ENCODE measurements at regions not wholly inside any gene's neighbourhood (a gene's known extent, or its start where the extent isn't known, plus 50 kb on each side); places are given as distances from the start of the nearest gene placed in this dataset.

DNA sequence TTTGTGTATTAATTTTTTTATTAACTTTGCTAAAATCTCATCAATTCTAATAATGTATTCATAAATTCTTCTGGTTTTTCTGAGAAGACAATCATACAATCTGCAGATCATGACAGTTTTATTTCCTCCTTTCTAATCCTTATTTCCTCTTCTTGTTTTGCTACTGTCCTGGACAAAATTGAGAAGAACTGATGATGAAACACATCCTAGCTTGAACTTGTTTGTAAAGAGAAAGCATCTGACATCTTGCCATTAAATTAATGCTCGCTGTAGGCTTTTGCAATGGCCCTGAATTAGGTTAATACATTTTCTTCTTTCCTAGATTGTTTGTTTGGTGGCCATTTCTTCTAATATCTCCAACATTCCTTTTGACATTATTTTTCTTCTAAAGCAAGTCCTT is 110.9 kb upstream of the TPM1 start:
- H3K4me2 ChIP-seq (ENCODE audit: low read length), result no peak overlapping the region
- H3K9me3 Mint-ChIP-seq (ENCODE audit: unreplicated experiment), result no peaks in the 10 kb centered on the region
- peak overlapping the region; percentile 65 for H3K27ac ChIP-seq (ENCODE audit: low read depth, low read length)
- peaks cover 64% of the 10 kb centered on the region for H3K4me1 Mint-ChIP-seq (ENCODE audit: low read depth, unreplicated experiment)
- TF ChIP-seq EZH2 (IDR thresholded peaks at IDR 0.05; ENCODE audit: insufficient read depth, low read length), result no peak
- TF ChIP-seq, protein P1, sequence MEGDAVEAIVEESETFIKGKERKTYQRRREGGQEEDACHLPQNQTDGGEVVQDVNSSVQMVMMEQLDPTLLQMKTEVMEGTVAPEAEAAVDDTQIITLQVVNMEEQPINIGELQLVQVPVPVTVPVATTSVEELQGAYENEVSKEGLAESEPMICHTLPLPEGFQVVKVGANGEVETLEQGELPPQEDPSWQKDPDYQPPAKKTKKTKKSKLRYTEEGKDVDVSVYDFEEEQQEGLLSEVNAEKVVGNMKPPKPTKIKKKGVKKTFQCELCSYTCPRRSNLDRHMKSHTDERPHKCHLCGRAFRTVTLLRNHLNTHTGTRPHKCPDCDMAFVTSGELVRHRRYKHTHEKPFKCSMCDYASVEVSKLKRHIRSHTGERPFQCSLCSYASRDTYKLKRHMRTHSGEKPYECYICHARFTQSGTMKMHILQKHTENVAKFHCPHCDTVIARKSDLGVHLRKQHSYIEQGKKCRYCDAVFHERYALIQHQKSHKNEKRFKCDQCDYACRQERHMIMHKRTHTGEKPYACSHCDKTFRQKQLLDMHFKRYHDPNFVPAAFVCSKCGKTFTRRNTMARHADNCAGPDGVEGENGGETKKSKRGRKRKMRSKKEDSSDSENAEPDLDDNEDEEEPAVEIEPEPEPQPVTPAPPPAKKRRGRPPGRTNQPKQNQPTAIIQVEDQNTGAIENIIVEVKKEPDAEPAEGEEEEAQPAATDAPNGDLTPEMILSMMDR (IDR thresholded peaks at IDR 0.05; ENCODE audit: insufficient read depth, low read depth, low read length), result no peak
- H3K79me2 ChIP-seq (ENCODE audit: insufficient read depth, low read length), result no peaks in the 10 kb centered on the region
- no peaks in the 10 kb centered on the region for H3K36me3 Mint-ChIP-seq (ENCODE audit: low read depth, unreplicated experiment)
- no peak overlapping the region for H3K4me3 ChIP-seq (ENCODE audit: insufficient read depth, low read depth, low read length)
- no peak overlapping the region for H2AFZ ChIP-seq (ENCODE audit: low read depth, low read length)
- no peaks in the 10 kb centered on the region for H3K36me3 ChIP-seq (ENCODE audit: insufficient read depth, low read length)
- no peaks in the 10 kb centered on the region for H4K20me1 ChIP-seq (ENCODE audit: insufficient read depth, low read length)
- H3K4me1 ChIP-seq (ENCODE audit: insufficient read depth, low read length), result peaks cover 51% of the 10 kb centered on the region
- no peaks in the 10 kb centered on the region for H3K27me3 Mint-ChIP-seq (ENCODE audit: low read depth, unreplicated experiment)
- no peaks in the 10 kb centered on the region for H3K27me3 ChIP-seq (ENCODE audit: insufficient read depth, low read length)
- no peak for DNase-seq (ENCODE audit: low read depth)
- H3K27ac Mint-ChIP-seq (ENCODE audit: unreplicated experiment), result peak overlapping the region; percentile 85
- FAIRE-seq, result peak; percentile 54
- H3K9me3 ChIP-seq (ENCODE audit: insufficient read depth, low read depth, low read length), result no peaks in the 10 kb centered on the region
- no peak overlapping the region for H3K4me3 Mint-ChIP-seq (ENCODE audit: unreplicated experiment)
- H3K9ac ChIP-seq (ENCODE audit: low read length), result no peak overlapping the region

DNA sequence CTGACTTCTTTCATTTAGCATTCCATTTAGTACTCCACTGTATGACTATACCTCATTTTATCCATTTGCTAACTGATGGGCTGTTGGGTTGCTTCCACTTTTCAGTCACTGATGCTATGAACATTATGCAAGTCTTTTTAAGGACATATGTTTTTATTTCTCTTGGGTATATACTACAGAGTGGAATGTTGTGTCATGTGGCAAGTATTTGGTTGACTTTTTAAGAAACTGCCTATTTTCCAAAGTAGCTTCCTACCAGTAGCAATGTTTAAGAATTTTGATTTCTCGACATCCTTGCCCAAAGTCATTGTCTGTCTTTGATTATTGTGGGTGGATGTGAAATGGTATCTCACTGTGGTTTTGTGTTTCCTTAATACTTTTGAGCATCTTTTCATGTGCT is 110.1 kb upstream of the TPM1 start:
- no peaks in the 10 kb centered on the region for H3K36me3 Mint-ChIP-seq (ENCODE audit: low read depth, unreplicated experiment)
- no peaks in the 10 kb centered on the region for H4K20me1 ChIP-seq (ENCODE audit: insufficient read depth, low read length)
- H3K9ac ChIP-seq (ENCODE audit: low read length), result no peak overlapping the region
- H3K4me1 Mint-ChIP-seq (ENCODE audit: low read depth, unreplicated experiment), result peaks cover 61% of the 10 kb centered on the region
- H3K4me3 ChIP-seq (ENCODE audit: insufficient read depth, low read depth, low read length), result no peak overlapping the region
- no peaks in the 10 kb centered on the region for H3K27me3 Mint-ChIP-seq (ENCODE audit: low read depth, unreplicated experiment)
- DNase-seq (ENCODE audit: low read depth) (peak; percentile 96), FAIRE-seq (peak; percentile 96)
- peak overlapping the region; percentile 54 for H3K4me2 ChIP-seq (ENCODE audit: low read length)
- TF ChIP-seq, protein P1 (IDR thresholded peaks at IDR 0.05; ENCODE audit: insufficient read depth, low read depth, low read length), result no peak
- TF ChIP-seq EZH2 (IDR thresholded peaks at IDR 0.05; ENCODE audit: insufficient read depth, low read length), result no peak
- H3K27ac Mint-ChIP-seq (ENCODE audit: unreplicated experiment), result peak overlapping the region; percentile 85
- no peaks in the 10 kb centered on the region for H3K9me3 Mint-ChIP-seq (ENCODE audit: unreplicated experiment)
- no peak overlapping the region for H2AFZ ChIP-seq (ENCODE audit: low read depth, low read length)
- H3K27me3 ChIP-seq (ENCODE audit: insufficient read depth, low read length), result no peaks in the 10 kb centered on the region
- H3K4me1 ChIP-seq (ENCODE audit: insufficient read depth, low read length), result peaks cover 51% of the 10 kb centered on the region
- H3K36me3 ChIP-seq (ENCODE audit: insufficient read depth, low read length), result no peaks in the 10 kb centered on the region
- peak overlapping the region; percentile 65 for H3K27ac ChIP-seq (ENCODE audit: low read depth, low read length)
- H3K4me3 Mint-ChIP-seq (ENCODE audit: unreplicated experiment), result no peak overlapping the region
- no peaks in the 10 kb centered on the region for H3K9me3 ChIP-seq (ENCODE audit: insufficient read depth, low read depth, low read length)
- no peaks in the 10 kb centered on the region for H3K79me2 ChIP-seq (ENCODE audit: insufficient read depth, low read length)

DNA sequence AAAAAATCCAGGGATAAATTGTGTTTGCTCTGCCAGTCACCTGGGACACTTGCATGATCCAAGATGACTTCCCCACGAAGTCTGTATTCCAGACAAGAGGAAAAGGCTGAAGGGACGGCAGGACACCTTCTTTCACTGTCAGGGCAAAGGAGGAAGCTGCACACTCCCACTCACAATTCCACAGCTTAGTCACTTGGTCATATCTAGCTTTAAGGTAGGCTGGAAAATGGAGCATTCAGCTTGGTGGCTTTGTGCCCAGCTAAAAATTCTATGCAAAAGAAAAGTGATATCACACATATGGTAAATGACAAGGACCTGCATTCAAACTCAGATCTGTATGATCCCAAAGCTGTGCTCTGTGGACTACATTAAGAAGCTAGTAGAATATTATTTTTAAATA is 109.2 kb upstream of the TPM1 start:
- FAIRE-seq (peak; percentile 59), DNase-seq (ENCODE audit: low read depth) (no peak)
- Mint-ChIP-seq H3K9me3 (ENCODE audit: unreplicated experiment) (no peaks in the 10 kb centered on the region), H3K27ac (ENCODE audit: unreplicated experiment) (no peak overlapping the region), H3K4me3 (ENCODE audit: unreplicated experiment) (no peak overlapping the region), H3K27me3 (ENCODE audit: low read depth, unreplicated experiment) (no peaks in the 10 kb centered on the region), H3K36me3 (ENCODE audit: low read depth, unreplicated experiment) (no peaks in the 10 kb centered on the region), H3K4me1 (ENCODE audit: low read depth, unreplicated experiment) (peaks cover 53% of the 10 kb centered on the region)
- Histone ChIP-seq H2AFZ (ENCODE audit: low read depth, low read length) (no peak overlapping the region), H3K4me2 (ENCODE audit: low read length) (peak overlapping the region; percentile 57), H4K20me1 (ENCODE audit: insufficient read depth, low read length) (no peaks in the 10 kb centered on the region), H3K27me3 (ENCODE audit: insufficient read depth, low read length) (no peaks in the 10 kb centered on the region), H3K4me3 (ENCODE audit: insufficient read depth, low read depth, low read length) (no peak overlapping the region), H3K36me3 (ENCODE audit: insufficient read depth, low read length) (no peaks in the 10 kb centered on the region), H3K27ac (ENCODE audit: low read depth, low read length) (peak overlapping the region; percentile 40), H3K79me2 (ENCODE audit: insufficient read depth, low read length) (no peaks in the 10 kb centered on the region), H3K4me1 (ENCODE audit: insufficient read depth, low read length) (peaks cover 43% of the 10 kb centered on the region), H3K9ac (ENCODE audit: low read length) (no peak overlapping the region), H3K9me3 (ENCODE audit: insufficient read depth, low read depth, low read length) (no peaks in the 10 kb centered on the region)
- no peak for TF ChIP-seq EZH2 (IDR thresholded peaks at IDR 0.05; ENCODE audit: insufficient read depth, low read length)
- TF ChIP-seq, protein P1 (IDR thresholded peaks at IDR 0.05; ENCODE audit: insufficient read depth, low read depth, low read length), result no peak
